Skeletal muscle tissue (tissue), 3 donors: ENCODE measurements at regions not wholly inside any gene's neighbourhood (a gene's known extent, or its start where the extent isn't known, plus 50 kb on each side); places are given as distances from the start of the nearest gene placed in this dataset.
"Not testable (repeated sequence)": the region's sequence is repeated elsewhere in the genome, so short reads cannot be mapped to it uniquely, and the experiment has no call there.

ENCODE experiments used
- H3K27ac ChIP-seq: one replicate; pipeline ENCODE4 v1.7.0; 2013; ENCODE audit warnings: mild to moderate bottlenecking, low read depth, low read length, inconsistent platforms
- H3K27me3 ChIP-seq, 3 donors: one replicate each; pipeline ENCODE4 v1.7.0; 2013; ENCODE audit warnings: low read length in 3 of 3; ENCODE audit not compliant: control insufficient read depth in 3 of 3, insufficient read depth in 3 of 3
- H3K36me3 ChIP-seq, 3 donors: one replicate each; pipeline ENCODE4 v1.7.0; 2013; ENCODE audit warnings: low read length in 3 of 3; ENCODE audit not compliant: control insufficient read depth in 3 of 3, insufficient read depth in 3 of 3
- H3K4me1 ChIP-seq, 3 donors: one replicate each; pipeline ENCODE4 v1.7.0; 2013; ENCODE audit warnings: low read length in 3 of 3, mild to moderate bottlenecking in 3 of 3; ENCODE audit not compliant: control insufficient read depth in 3 of 3, insufficient read depth in 3 of 3
- H3K4me3 ChIP-seq, 3 donors: one replicate each; pipeline ENCODE4 v1.7.0; 2013; ENCODE audit warnings: low read length in 3 of 3
- H3K9ac ChIP-seq, 3 donors: one replicate each; pipeline ENCODE4 v1.7.0; 2013; ENCODE audit warnings: low read length in 3 of 3, mild to moderate bottlenecking in 3 of 3, moderate library complexity in 2 of 3, low read depth in 1 of 3
- H3K9me3 ChIP-seq, 3 donors: one replicate each; pipeline ENCODE4 v1.7.0; 2013; ENCODE audit warnings: low read length in 3 of 3; ENCODE audit not compliant: control insufficient read depth in 3 of 3
- donor health status: Osteomylitis.

DNA sequence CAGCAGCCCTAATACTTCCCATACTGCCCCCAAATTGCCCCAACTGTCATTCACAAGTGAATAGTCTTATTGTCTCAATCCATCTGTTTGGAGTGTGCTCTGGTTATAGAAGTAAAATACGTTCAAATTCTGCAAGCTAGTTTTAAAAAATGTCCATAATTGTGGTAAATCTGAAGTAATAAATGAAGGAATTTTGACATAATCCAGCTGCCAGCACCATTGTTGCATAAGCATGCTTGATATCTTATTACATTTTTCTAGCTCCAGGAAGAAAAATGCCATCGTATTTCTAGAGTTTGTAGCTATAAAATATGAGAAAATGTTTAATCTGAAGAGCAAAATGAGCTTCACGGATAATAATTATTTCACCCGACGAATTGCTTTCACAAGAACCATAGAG is 664.7 kb downstream of the RFPL4B start:
- H3K9me3 ChIP-seq: no peaks in the 10 kb centered on the region
- no peak overlapping the region for H3K9ac ChIP-seq
- H3K4me1 ChIP-seq: peaks cover 0 to 2% (median 0%) of the 10 kb centered on the region in 3 donors
- no peak overlapping the region for H3K4me3 ChIP-seq
- no peaks in the 10 kb centered on the region for H3K27me3 ChIP-seq
- no peak overlapping the region for H3K27ac ChIP-seq
- H3K36me3 ChIP-seq: no peaks in the 10 kb centered on the region

DNA sequence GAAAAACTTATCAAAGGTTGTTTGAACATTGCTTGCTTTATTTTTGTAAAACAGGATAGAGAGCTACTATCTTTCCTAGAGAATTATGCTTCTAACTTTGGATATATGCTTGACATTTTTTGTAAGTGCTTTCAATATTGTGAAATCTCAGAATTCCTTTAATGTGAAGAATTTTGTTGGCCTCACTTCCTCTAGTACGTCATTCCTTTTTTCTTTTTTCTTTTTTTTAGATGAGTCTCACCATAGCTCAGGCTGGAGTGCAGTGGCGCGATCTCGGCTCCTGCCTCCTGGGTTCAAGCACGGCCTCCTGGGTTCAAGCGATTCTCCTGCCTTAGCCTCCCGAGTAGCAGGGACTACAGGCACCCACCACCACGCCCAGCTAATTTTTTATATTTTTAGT is 668.1 kb downstream of the RFPL4B start:
- no peak overlapping the region for H3K9ac ChIP-seq
- H3K4me3 ChIP-seq: no peak overlapping the region
- H3K4me1 ChIP-seq: peaks cover 0 to 7% (median 0%) of the 10 kb centered on the region in 3 donors
- H3K36me3 ChIP-seq: no peaks in the 10 kb centered on the region
- H3K9me3 ChIP-seq: no peaks in the 10 kb centered on the region
- no peaks in the 10 kb centered on the region for H3K27me3 ChIP-seq
- H3K27ac ChIP-seq: no peak overlapping the region

DNA sequence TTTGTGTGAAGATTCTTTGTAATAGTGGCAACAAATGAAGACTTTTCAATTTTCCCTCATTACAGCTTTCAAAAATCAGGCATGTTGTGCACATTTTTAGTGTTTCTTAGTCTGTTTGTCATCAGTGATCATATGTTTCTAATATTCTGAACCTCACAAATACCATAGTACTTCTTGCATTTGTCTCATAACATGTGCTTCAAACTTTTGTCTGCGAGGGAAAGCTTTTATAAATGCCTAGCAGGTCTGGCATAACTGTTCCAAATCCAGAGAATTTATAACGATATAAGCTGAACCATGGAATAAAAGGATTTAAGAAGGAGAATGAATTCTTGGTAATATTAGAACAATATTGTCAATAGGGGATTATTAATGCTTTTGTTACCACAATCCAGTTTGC is 670.2 kb downstream of the RFPL4B start:
- Histone ChIP-seq H3K27ac (no peak overlapping the region), H3K36me3 (no peaks in the 10 kb centered on the region), H3K4me1 (peaks cover 0 to 5% (median 0%) of the 10 kb centered on the region in 3 donors), H3K4me3 (no peak overlapping the region), H3K9ac (no peak overlapping the region), H3K27me3 (no peaks in the 10 kb centered on the region), H3K9me3 (no peaks in the 10 kb centered on the region)

DNA sequence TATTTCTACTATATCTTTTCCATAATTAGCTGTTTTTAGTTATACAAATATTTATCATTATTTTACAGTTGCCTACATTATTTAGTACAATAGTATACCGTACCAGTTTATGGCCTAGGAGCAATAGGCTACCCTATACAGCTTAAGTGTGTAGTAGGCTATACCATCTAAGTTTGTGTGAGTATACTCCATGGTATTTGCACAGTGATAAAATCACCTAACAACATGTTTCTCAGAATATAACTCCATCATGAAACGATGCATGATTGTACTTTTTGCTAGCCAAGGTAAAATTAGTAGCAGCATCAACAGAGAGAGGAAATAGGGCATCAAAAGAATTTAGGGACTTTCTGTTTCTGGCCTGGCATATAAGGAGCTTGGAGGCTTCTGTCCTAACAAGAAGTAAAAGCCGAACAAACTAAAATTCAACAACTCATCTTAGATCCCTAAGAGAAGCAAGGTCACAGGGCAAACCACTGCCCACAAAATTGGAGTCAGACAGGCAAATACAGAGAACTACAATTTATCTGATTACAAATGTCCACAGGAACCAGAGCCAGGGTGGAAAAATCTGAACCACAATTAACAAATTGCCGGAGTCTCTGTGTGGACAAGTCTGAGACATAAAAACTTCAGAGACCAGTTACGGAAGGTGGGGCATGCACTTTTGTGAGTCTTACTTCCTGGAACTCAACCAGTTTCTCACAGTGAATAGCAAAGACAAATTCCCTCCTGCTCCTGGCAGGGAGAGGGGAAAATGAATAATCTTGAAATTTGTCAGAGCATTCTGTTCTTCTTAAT is 671.4 kb downstream of the RFPL4B start:
- Histone ChIP-seq H3K9ac (no peak overlapping the region), H3K36me3 (no peaks in the 10 kb centered on the region), H3K4me3 (no peak overlapping the region), H3K9me3 (no peaks in the 10 kb centered on the region), H3K4me1 (peaks cover 0 to 5% (median 0%) of the 10 kb centered on the region in 3 donors), H3K27ac (peak overlapping the region; percentile 42), H3K27me3 (no peaks in the 10 kb centered on the region)

DNA sequence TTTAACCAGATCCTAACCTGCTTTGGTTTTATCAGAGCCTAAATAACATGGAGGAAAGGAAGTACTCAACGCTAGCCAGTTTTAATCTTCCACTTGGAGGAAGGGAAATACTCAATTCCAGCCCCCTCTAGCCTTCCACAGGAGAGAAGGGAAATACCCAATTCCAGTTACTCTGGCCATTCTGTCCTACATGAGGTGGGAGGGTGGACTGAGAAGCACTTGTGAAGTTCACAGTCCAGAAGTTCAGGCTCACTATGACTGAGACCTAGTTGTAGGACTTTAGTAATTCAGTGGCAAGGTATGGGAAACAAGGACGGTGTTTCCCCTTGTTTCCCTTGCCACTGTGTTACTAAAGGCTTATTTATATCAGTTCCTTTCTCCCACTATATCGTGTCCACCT is 672.0 kb downstream of the RFPL4B start:
- H3K27ac ChIP-seq: peak overlapping the region; percentile 42
- H3K4me3 ChIP-seq: no peak overlapping the region
- H3K27me3 ChIP-seq: no peaks in the 10 kb centered on the region
- H3K4me1 ChIP-seq: peaks cover 0 to 5% (median 0%) of the 10 kb centered on the region in 3 donors
- H3K9me3 ChIP-seq: no peaks in the 10 kb centered on the region
- H3K36me3 ChIP-seq: no peaks in the 10 kb centered on the region
- H3K9ac ChIP-seq: no peak overlapping the region

DNA sequence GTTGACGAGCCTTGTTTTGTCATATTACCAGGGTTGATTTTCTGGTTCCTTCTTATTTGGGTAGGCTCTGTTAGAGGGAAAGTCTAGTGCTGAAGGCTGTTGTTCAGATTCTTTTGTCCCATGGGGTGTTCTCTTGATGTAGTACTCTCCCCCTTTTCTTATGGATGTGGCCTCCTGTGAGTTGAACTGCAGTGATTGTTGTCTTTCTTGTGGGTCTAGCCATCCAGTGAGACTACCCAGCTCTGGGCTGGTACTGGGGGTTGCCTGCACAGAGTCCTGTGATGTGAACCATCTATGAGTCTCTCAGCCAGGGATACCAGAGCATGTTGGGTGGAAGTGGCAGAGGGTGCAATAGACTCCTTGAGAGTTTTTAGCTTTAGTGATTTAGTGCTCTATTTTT is 680.6 kb downstream of the RFPL4B start:
- Histone ChIP-seq H3K9me3 (no peaks in the 10 kb centered on the region), H3K4me3 (no peak overlapping the region), H3K27ac (no peak overlapping the region), H3K36me3 (no peaks in the 10 kb centered on the region), H3K9ac (no peak overlapping the region), H3K27me3 (no peaks in the 10 kb centered on the region), H3K4me1 (no peaks in the 10 kb centered on the region)

DNA sequence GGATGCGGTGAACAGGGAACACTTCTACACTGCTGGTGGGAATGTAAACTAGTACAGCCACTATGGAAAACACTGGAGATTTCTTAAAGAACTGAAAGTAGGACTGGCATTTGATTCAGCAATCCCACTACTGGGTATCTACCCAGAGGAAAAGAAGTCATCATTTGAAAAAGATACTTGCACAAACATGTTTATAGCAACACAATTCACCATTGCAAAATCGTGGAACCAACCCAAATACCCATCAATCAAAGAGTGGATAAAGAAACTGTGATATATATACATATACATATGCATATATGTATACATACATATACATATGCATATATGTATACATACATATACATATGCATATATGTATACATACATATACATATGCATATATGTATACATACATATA is 682.0 kb downstream of the RFPL4B start:
- H3K9me3 ChIP-seq, H3K36me3 ChIP-seq, H3K27ac ChIP-seq, H3K4me3 ChIP-seq, H3K9ac ChIP-seq, H3K4me1 ChIP-seq, H3K27me3 ChIP-seq: not testable (repeated sequence)

DNA sequence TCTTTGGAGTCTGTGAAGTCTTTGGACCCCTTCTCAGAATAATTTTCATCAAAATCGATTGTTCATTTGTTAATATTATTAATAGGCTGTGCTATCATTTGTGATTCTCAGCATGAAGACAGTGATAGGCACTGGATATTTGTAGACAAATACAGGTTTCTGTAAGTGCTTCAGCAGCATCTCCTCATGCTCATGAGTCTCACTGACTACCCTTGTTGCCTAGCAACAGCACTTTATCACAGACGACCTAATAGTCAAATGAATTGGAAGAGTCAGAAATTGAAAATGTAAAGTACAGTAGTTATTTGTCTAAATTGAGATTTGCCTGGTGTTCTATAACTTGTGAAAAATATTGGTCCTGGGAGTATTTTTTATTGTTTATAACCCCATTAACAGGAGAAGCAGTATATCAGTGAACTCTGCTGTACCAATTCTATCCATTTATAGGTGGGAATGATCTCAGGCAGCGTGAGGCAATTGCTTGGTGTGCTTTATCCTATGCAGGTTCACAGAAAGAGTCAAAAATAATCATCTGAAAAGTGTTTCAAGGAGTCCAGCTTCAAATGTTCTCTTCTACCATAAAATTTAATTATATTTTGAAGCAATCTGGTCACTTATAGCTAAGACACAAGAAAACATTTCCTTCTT is 684.6 kb downstream of the RFPL4B start:
- Histone ChIP-seq H3K4me3 (no peak overlapping the region), H3K9ac (no peak overlapping the region), H3K4me1 (no peaks in the 10 kb centered on the region), H3K9me3 (no peaks in the 10 kb centered on the region), H3K27me3 (no peaks in the 10 kb centered on the region), H3K27ac (no peak overlapping the region), H3K36me3 (no peaks in the 10 kb centered on the region)

DNA sequence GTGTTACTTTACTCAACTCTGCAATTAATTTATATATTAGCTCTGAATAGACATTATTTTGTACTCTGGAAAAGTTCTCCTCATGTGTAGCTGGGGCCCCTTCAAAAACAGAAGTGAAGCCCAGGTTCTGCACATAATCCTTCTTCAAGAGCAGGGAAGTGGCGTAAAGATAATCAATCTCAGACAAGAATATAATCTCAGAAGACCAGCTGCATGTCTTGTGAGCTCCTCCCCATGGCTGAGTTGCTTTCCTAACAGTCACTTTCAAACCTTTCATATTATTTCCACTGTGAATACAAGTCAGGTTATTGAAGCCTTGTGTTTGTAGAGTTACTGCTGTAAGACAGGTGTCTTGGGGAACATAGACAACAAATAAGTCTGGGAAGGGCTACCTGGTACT is 691.9 kb downstream of the RFPL4B start:
- no peaks in the 10 kb centered on the region for H3K36me3 ChIP-seq
- H3K9me3 ChIP-seq: no peaks in the 10 kb centered on the region
- H3K27ac ChIP-seq: no peak overlapping the region
- no peaks in the 10 kb centered on the region for H3K4me1 ChIP-seq
- no peak overlapping the region for H3K9ac ChIP-seq
- no peak overlapping the region for H3K4me3 ChIP-seq
- no peaks in the 10 kb centered on the region for H3K27me3 ChIP-seq

DNA sequence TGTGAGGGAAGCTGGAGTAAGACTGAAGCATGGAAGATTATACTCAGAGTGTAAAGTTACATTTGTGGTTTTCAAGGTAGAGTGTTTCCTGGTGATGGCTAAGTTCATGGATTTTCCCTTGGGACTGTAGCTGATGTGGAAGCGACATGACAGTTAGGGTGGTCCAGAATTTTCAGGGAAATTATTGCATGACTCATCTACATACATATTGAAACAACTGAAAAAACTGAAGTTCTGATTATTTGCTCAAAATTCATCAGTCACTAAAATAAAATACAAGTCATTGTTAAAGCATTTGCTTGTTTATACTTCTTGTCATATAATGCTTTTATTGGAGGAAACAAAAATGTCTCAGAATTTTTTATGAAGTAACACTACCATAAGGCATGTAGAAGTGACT is 700.0 kb downstream of the RFPL4B start:
- Histone ChIP-seq H3K9ac (no peak overlapping the region), H3K36me3 (no peaks in the 10 kb centered on the region)

More for the DNA sequence above, 700.0 kb downstream of the RFPL4B start:
- Histone ChIP-seq H3K27me3 (no peaks in the 10 kb centered on the region), H3K4me1 (peaks cover 0 to 2% (median 0%) of the 10 kb centered on the region in 3 donors), H3K27ac (no peak overlapping the region), H3K9me3 (no peaks in the 10 kb centered on the region), H3K4me3 (no peak overlapping the region)
